ENCODE measurements at regions not wholly inside any gene's neighbourhood (a gene's known extent, or its start where the extent isn't known, plus 50 kb on each side); places are given as distances from the start of the nearest gene placed in this dataset.

GRCh38 chr6:94670017-94670416, 907.3 kb upstream of the MANEA start:
- no peak for DNase-seq
- Histone ChIP-seq H3K4me1 (no peaks in the 10 kb centered on the region), H3K9me3 (peaks cover 0 to 19% (median 6%) of the 10 kb centered on the region in 4 donors), H3K36me3 (no peaks in the 10 kb centered on the region), H3K4me3 (no peak overlapping the region), H3K27ac (no peak overlapping the region), H3K27me3 (no peaks in the 10 kb centered on the region)
- WGBS, 5 donors: 77 to 83% (median 80%) methylated on average over 3 of the region's 3 CpGs
- TF ChIP-seq POLR2AphosphoS5 (IDR thresholded peaks at IDR 0.05) (no peak), EP300 (IDR thresholded peaks at IDR 0.05) (no peak), POLR2A (IDR thresholded peaks at IDR 0.05) (no peak)
- intact Hi-C loops (cut with DNase I; ENCODE audit: low total_unique reads): no loop called here

GRCh38 chr6:94668876-94669275, 908.5 kb upstream of the MANEA start:
- Histone ChIP-seq H3K27me3 (no peaks in the 10 kb centered on the region), H3K4me1 (no peaks in the 10 kb centered on the region), H3K27ac (no peak overlapping the region), H3K36me3 (no peaks in the 10 kb centered on the region), H3K4me3 (no peak overlapping the region), H3K9me3 (peaks cover 0 to 19% (median 3%) of the 10 kb centered on the region in 4 donors)
- DNase-seq: no peak
- TF ChIP-seq EP300 (IDR thresholded peaks at IDR 0.05) (no peak), CTCF (IDR thresholded peaks at IDR 0.05) (no peak), POLR2AphosphoS5 (IDR thresholded peaks at IDR 0.05) (no peak)
- intact Hi-C loops (cut with DNase I; ENCODE audit: low total_unique reads): no loop called here

GRCh38 chr6:94658929-94659328, 918.4 kb upstream of the MANEA start:
- no peak for TF ChIP-seq POLR2AphosphoS5 (IDR thresholded peaks at IDR 0.05)
- TF ChIP-seq POLR2A (IDR thresholded peaks at IDR 0.05): no peak
- no peak for TF ChIP-seq EP300 (IDR thresholded peaks at IDR 0.05)
- no peak for TF ChIP-seq CTCF (IDR thresholded peaks at IDR 0.05)
- intact Hi-C loops (cut with DNase I; ENCODE audit: low total_unique reads): no loop called here
- 69 to 87% (median 80%) methylated on average over 4 of the region's 4 CpGs for WGBS, 5 donors
- H3K27me3 ChIP-seq: no peaks in the 10 kb centered on the region
- H3K4me1 ChIP-seq: no peaks in the 10 kb centered on the region
- DNase-seq: no peak
- H3K27ac ChIP-seq: no peak overlapping the region
- no peaks in the 10 kb centered on the region for H3K36me3 ChIP-seq
- H3K9me3 ChIP-seq: peaks cover 0 to 13% (median 5%) of the 10 kb centered on the region in 4 donors
- H3K4me3 ChIP-seq: no peak overlapping the region

- TF ChIP-seq POLR2AphosphoS5 (IDR thresholded peaks at IDR 0.05): no peak
- no peaks in the 10 kb centered on the region for H3K27me3 ChIP-seq
- intact Hi-C loops (cut with DNase I; ENCODE audit: low total_unique reads): no loop called here
- WGBS, 5 donors: 77 to 83% (median 81%) methylated on average over 3 of the region's 3 CpGs
- no peak overlapping the region for H3K27ac ChIP-seq
- H3K4me1 ChIP-seq: no peaks in the 10 kb centered on the region
- no peak overlapping the region for H3K4me3 ChIP-seq
- no peak for DNase-seq
- no peaks in the 10 kb centered on the region for H3K36me3 ChIP-seq
- peaks cover 0 to under 1% (median 0%) of the 10 kb centered on the region in 4 donors for H3K9me3 ChIP-seq
Measured at GRCh38 chr6:94651239-94651638, 926.1 kb upstream of the MANEA start.

GRCh38 chr6:94645191-94645590, 932.1 kb upstream of the MANEA start:
- intact Hi-C loops (cut with DNase I; ENCODE audit: low total_unique reads): no loop called here
- Histone ChIP-seq H3K9me3 (no peaks in the 10 kb centered on the region), H3K4me3 (no peak overlapping the region), H3K27ac (no peak overlapping the region), H3K27me3 (no peaks in the 10 kb centered on the region), H3K36me3 (no peaks in the 10 kb centered on the region), H3K4me1 (no peaks in the 10 kb centered on the region)
- TF ChIP-seq CTCF (IDR thresholded peaks at IDR 0.05) (no peak), POLR2AphosphoS5 (IDR thresholded peaks at IDR 0.05) (no peak), POLR2A (IDR thresholded peaks at IDR 0.05) (no peak), EP300 (IDR thresholded peaks at IDR 0.05) (no peak)
- DNase-seq: no peak
